HG03045 (cell line): ENCODE measurements at regions not wholly inside any gene's neighbourhood (a gene's known extent, or its start where the extent isn't known, plus 50 kb on each side); places are given as distances from the start of the nearest gene placed in this dataset.
"Not testable (repeated sequence)": the region's sequence is repeated elsewhere in the genome, so short reads cannot be mapped to it uniquely, and the experiment has no call there.

Experiments
- ATAC-seq: cut with Tn5 transposase; IDR thresholded peaks from one replicate; pipeline ENCODE4 v1.9.1; 2021; ENCODE audit warnings: mild to moderate bottlenecking, moderate library complexity; ENCODE audit not compliant: unreplicated experiment

DNA sequence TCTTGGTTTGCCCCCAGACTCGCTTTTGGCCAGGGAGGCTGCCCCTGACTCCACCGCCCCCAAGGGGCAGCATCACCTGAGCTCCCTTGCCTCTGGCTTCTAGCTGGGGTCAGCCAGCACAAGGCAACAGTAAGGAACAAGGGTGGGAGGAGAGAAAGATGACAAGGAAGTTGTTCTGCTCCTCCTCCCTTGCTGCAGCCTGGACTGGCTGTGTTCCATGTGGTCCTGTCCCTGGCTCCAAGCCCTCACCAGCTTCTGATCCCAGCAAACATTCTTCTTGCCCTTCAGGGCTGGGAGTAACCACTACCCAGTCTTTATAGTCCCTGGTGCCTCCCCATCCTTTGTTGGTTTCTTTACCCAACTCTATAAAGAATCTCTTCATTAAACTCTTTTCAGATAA is 100.3 kb upstream of the SPIN1 start:
- ATAC-seq: no peak

DNA sequence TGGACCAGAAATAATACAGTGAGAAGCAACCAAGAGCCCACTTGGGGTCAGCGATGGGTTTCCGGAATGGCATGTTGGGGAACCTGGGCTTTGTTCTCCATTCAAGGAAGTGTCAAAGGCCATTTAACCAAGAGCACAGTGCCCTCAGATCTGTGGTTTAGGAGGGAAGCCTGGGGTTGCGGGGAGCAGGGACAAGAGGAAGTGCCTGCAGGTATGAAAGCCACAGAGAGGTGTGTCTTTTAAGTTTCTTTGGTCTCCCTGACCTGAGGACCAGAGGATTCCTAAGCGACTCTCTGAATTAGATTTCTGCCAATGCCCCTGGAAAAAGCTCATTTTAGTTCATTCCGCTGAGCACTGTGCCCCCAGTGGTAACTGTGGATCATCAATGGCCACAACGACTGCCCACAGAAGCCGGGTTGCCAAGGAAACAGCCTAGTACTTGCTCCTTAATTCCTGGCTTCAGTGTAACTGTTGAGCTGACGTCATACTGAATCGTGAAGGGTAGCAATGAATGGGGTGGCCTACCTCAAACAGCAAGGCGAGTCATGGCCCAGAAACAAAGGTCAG is 107.3 kb upstream of the SPIN1 start:
- no peak for ATAC-seq

DNA sequence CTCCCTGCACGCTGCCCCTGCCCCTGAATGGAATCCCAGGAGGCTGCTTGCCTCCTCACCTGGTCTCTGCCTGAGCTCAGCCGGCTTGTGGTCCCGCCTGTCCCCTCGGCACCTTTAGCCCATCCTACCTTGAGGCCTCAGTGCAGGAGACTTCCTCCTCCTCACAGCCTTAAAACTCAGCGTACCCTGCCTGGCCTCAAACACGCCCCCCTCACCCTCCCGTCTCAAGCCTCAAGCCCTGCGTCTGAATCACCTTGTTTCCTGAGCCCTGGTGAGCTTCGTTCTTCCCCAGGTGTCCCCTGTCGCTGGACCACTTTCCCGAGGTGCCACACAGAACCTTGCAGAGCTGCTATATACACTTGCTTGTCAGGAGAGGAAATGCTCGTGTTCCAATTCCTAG is 110.2 kb upstream of the SPIN1 start:
- no peak for ATAC-seq

DNA sequence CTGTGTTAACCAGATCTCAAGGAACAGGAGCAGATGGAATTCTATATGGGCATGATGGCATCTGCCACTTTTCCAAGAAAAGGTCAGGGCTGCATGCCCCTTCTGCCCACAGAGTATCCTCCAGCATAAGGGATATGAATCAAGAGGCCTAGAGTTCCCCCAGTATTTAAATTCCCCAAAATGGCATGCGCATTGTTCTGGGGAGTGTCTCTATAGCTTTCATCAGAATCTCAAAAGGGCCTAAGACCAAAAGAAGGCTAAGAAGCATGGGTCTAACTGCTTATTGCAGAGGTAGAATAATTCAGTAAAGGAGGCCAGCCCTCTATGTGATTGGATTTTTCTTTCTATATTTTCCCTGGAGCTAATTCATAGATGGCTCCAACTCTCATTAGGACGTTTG is 114.2 kb upstream of the SPIN1 start:
- ATAC-seq: no peak

DNA sequence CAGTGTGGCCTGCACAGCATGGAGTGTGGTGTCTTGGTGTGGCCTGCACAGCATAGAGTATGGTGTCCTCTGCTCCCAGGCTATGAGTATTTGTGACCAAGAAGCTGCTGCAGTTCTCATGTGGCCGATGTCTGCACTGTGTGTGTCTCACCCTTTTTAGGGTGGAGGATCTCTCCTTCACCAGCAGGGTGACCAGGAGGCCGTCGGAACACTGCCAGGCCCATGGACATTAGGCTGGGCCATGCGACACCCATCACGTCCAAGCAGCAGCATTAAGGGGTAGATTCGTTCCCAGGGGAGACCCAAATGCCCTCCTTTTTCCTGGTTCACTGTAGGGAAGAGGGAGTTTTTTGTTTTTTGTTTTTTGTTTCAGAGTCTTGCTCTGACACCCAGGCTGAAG is 115.3 kb upstream of the SPIN1 start:
- no peak for ATAC-seq

DNA sequence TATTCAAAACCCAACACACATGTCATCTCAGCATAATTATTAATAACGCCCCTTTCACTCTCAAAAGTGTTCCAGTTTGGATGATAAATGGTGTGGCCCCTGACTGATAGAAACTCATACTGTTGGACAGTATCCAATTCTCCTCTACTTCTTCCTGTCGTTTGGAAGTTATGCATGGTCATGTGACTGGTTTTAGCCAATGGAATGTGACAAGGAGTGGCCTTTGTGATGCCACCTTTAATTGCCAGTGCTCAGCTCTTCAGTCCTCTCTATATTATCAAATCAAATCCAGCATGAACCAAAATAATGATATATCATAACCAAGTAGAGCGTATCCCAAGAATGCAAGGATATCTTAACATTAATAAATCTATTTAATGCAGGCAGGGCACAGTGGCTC is 117.8 kb upstream of the SPIN1 start:
- no peak for ATAC-seq

DNA sequence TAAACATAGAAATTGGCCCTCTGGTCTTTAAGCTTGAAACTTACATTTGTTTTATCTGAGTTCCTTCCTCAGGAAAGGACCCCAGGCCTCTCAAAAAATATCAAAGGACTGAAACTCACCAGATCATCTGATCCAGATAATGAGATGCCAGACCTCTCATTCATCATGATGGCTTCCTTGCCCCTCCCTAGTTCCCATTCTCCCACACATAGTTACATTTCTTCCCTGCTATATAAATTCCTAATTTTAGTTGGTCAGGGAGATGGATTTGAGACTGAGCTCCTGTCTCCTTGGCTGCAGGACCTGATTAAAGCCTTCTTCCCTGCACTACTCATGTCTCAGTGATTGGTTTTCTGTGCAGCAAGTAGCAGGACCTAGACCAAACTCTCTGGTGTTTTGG is 119.4 kb upstream of the SPIN1 start:
- no peak for ATAC-seq

DNA sequence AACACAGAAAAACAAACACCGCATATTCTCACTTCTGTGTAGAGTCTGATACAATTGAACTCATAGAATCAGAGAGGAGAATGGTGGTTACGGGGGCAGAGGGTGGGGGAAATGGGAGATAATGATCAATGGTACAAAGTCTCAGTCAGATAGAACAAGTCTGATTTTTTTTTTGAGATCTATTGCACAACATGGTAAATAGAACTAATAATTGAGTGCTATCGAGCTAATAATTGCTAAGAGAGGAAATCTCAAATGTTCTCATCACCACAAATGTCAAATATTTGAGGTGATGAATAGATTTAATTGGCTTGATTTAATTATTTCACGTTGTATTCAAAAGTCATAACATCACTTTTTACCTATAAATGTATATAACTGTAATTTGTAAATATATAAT is 121.0 kb upstream of the SPIN1 start:
- ATAC-seq: no peak

DNA sequence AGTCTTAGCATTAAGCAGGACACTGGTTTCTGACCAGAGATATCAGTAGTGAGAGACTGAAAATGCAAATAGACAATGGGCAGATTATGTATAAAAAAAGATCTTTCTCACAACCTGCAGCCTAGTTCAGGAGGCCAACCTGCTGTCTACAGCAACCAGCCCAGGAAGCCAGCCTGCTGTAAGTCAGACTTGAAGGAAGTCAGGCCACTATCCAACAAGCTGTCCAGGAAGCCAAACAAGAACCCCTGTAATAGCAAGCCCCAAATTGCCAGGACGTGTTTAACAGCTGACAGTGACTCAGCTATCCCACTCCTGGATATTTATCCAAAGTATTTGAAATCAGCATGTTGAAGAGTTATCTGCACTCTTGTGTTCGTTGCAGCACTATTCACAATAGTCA is 121.8 kb upstream of the SPIN1 start:
- ATAC-seq: no peak

DNA sequence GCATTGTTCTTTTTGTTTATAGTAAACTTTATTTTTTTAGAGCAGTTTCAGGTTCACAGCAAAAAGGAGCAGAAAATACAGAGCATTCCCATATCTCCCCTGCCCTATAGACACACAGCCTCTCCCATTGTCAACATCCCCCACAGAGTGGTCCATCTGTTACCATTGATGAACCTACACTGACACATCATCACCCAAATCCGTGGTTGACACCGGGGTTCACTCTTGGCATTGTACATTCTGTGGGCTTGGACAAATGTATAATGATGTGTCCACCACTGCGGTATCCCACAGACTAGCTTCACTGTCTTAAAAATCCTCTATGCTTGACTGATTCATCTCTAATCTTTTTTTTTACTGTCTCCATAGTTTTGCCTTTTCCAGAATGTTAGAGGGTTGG is 120.7 kb upstream of the SPATA31C2 start:
- ATAC-seq: no peak

DNA sequence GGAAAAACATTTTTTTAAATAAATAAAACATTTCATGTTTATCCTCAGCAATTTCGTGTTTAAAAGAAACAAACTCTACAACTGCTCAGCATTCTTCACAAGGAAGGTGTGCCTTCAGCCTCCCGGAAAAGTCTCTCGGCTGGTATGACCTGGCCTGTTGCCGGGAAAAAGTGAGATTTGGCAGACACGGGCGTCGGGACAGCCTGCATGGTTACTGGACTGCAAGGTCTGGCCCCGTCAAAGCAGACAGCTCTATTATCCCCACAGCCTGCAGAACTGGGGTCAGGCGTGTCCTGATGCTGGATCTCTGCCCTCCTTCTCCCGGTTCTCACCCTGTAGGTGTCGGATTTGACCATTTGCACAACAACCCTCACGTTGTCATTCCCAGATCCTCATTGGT is 120.3 kb upstream of the SPATA31C2 start:
- no peak for ATAC-seq

DNA sequence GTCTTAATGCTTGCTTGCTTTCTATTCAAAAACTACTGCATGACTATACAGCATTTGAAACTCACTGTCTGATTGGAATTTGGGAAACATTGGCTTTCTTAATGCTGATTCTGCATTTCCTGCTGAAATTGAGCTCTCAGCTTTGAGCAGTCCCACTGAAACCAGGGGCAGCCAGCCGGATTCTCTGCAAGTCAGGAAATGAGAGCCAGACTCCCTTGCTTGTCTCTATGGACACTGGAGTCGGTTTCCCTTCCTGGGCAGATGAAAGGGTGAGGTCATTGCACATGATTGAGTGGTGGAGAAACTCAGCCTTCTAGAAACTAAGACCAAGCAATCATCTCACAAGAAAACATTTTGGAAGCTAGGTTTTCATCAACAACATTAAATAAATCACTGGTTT is 119.7 kb upstream of the SPATA31C2 start:
- ATAC-seq: no peak

DNA sequence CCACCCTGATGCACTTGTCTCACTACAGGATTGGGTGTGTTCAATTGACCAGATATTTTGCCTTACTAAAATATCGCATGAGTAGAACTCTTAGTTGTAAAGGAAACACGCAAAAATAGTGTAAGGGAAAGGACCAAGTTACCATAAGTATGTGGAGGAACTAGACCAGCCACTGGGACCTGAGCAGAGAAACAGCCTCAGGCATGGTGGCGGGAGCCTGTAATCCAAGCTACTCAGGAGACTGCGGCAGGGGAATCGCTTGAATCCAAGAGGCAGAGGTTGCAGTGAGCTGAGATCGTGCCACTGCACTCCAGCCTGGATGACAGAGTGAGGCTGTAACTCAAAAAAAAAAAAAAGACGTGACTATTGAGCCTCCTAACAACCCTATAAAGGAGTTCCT is 117.9 kb upstream of the SPATA31C2 start:
- no peak for ATAC-seq

DNA sequence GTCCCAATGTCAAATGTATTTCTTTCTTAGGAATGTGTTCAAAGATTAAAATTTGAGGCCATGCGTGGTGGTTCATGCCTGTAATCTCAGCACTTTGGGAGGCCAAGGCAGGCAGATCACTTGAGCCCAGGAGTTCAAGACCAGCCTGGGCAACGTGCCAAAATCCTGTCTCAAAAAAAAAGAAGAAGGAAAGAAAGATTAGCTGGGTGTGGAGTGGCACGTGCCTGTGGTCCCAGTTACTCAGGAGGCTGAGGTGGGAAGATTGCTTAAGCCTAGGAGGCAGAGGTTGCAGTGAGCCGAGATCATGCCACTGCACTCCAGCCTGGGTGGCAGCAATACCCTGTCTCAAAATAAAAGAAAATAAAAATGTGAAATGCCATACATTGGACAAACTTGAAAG is 117.5 kb upstream of the SPATA31C2 start:
- not testable (repeated sequence) for ATAC-seq

DNA sequence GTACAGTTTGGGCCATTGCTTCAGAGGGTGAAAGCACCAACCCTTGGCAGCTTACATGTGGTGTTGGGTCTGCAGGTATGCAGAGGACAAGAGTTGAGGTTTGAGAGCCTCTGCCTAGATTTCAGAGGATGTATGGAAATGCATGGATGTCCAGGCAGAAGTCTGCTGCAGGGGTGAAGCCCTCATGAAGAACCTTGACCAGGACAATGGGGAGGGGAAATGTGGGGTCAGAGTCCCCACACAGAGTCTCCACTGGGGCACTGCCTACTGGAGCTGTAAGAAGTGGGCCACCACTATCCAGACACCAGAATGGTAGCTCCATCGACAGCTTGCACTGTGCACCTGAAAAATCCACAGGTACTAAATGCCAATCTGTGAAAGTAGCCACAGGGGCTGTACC is 113.6 kb upstream of the SPATA31C2 start:
- ATAC-seq: no peak

DNA sequence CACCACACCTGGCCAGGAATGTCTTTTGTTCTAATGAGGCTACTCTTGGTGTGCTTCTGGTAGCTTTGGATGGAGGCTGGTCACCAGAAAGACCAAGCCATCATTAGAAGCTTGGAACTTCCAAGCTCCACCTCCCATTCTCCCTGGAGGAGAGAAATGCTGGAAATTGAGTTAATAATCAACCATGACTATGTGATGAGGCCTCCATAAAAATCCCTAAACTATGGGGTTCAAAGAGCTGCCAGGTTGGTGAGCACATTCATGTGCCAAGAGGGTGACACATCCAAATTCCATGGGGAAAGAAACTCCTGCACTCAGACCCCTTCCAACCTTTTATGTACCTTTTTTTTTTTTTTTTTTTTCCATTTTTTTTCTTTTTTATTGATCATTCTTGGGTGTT is 105.5 kb upstream of the SPATA31C2 start:
- ATAC-seq: no peak

DNA sequence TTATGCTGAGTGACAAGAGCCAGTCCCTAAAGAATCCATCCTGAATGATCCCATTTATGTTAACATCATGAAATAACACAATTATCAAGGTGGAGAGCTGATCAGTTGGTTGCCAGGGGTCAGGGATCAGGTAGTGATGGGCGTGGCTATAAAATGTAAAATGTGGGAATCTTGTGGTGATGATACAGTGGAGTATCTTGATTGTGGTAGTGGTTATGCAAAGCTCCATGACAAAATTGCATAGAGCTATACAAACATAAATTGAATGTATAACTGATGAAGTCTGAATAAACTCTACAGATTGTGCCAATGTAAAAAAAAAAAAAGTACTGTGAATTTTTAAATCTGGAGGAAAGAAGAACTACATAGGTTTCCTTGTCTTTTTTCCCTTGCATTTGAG is 104.6 kb upstream of the SPATA31C2 start:
- ATAC-seq: no peak

DNA sequence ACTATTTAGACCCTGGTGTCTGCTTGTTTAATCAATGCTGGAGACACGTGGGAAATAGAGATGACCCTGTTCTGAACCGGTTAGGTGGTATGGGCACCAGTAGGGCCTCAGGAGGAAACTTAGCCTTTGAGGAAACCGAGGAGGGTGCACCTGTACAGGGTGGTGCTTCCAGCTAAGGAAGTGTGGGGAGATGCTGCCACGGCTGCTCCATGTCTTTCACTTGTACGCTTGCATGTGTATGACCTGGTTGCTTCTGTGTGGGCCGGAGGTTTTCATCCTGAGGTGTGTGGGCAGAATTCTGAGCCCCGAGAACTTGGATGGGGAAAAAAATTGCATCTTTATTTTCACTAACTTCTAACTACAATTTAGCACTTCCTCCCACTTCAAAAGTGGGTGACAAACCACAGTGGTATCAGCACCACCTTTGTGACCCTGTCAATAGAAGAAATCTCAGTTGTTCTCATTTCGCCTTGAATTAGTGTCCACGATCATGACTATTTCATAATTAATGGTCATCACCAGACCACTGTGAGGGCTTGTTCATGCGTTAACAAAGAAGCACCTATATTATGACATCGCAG is 99.8 kb upstream of the SPATA31C2 start:
- ATAC-seq: no peak

DNA sequence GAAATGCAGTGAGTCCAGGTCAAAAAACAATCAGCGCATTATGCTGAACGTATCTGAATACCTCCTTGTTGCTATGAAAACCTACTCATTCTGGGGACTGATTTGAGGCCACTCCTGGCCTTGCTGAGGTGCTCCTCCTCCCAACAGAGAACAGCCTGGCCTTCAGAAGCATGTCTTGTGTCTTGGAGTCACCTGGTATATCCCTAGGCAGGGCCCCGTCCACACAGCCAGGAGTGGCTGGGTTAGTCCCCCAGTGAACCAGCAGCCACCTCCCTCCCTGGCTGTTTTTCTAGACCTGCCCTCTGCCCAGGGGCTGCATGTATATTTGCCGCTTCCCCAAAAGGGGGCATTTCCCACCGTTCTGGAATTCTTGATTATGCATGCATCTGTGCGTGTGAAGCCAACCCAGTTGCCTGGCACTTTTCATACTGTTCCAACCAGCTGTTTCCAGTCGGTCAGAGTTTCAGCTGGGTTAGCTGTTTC is 99.2 kb upstream of the SPATA31C2 start:
- no peak for ATAC-seq

DNA sequence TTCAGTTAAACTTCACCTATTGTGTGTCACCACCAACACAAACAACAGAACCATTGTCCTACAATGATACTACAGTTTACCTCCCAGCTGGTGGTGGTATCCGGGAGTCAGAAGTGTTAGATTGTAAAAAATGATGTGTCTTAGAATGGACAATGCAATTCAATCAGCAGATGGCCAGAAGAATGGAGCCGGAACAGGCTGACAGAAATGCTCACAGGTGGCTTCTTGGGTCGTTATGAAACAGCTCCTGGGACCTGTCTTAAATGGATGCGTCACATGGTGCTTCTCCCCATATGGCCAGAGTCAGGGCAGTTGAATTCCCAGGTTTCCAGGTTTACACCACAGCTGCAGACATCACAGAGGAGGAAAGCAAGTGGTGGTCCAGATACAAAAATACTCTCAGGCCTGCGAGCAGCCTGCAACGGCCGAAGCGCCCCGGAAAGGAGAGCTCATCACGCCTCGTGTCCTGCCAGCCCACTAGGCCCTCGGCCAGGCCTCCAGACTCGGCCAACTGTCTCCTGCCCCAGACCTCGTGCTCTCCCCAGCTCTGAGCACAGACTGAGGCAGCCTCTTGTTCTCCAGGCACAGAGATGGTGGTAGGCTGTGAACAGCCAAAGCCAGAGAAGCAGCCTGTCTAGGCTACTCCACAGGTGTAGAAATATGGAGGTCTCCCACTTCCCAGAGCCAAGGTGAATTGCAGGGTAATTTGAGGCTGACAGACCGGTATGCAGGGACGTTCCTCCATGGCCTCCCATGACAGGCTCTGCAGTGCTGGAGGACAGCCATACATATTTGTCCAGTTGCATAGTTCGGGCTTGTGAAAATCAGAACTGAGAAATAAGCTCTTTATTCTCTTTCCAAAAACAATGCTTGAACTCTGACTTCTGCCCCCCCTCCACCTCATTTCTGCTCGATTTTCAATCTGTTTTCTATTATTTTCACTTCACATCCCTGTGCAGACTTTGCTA is 98.5 kb upstream of the SPATA31C2 start:
- ATAC-seq: no peak

DNA sequence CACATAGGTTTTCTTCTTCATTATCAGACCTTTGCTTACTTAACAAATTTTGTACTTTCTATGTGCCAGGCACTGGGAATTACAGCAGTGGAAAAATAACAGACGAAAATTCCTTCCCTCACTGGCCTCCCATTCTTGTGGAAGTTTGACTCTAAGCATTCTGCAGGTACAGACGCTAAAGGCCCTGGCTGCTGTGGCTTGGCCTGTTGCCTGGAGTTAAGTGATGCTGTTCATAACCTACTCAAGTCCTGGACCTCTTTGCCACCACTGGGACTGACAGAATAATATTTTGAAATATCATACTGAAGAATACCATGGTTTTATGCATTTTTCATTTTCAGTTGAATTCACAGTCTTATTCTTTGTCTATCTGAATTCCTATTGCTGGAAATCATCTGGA is 97.3 kb upstream of the SPATA31C2 start:
- ATAC-seq: no peak

DNA sequence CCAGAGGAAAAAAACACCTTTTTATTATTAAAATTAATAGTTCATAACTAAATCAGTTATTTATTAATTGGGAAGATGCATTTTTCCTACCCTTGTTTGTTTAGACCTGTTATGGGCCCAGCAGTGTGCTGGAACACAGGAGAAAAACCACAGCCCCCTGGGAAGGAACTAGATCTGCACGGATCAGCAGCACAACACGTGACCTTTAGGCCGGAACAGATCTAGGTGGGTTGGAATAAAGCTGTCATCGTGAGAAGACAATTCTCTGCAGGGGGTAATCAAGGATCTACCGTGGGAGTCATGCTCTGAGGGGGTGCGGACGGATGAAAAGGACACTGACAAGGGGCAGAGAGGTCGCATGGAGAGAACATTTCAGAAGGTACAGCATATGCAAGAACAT is 95.8 kb upstream of the SPATA31C2 start:
- no peak for ATAC-seq
